GM21526 (cell line): ENCODE measurements at regions not wholly inside any gene's neighbourhood (a gene's known extent, or its start where the extent isn't known, plus 50 kb on each side); places are given as distances from the start of the nearest gene placed in this dataset.

Experiments used
- ATAC-seq: cut with Tn5 transposase; IDR thresholded peaks from one replicate; pipeline ENCODE4 v1.9.1; 2021; ENCODE audit warnings: moderate library complexity; ENCODE audit not compliant: unreplicated experiment, low FRiP score

- no peak for ATAC-seq
These were observed 306.0 kb upstream of the MARCKS start for GRCh38 chr6:113551168-113551567.

GRCh38 chr6:113556775-113557174 lies 300.4 kb upstream of the MARCKS start:
- no peak for ATAC-seq

- ATAC-seq = no peak
These were observed 298.7 kb upstream of the MARCKS start for GRCh38 chr6:113558431-113558830.

- ATAC-seq = no peak
These were observed 298.2 kb upstream of the MARCKS start for GRCh38 chr6:113558966-113559365.

GRCh38 chr6:113560376-113560775 lies 296.8 kb upstream of the MARCKS start:
- no peak for ATAC-seq

GRCh38 chr6:113560908-113561307 lies 296.2 kb upstream of the MARCKS start:
- ATAC-seq = no peak

- ATAC-seq = no peak
These were observed 294.9 kb upstream of the MARCKS start for GRCh38 chr6:113562248-113562647.

GRCh38 chr6:113564371-113565171 lies 292.6 kb upstream of the MARCKS start:
- ATAC-seq = peak; percentile 75

- no peak for ATAC-seq
These were observed 291.8 kb upstream of the MARCKS start for GRCh38 chr6:113565306-113565705.

- ATAC-seq = no peak
These were observed 287.0 kb upstream of the MARCKS start for GRCh38 chr6:113570161-113570560.

GRCh38 chr6:113570641-113571040 lies 286.5 kb upstream of the MARCKS start:
- ATAC-seq = no peak

GRCh38 chr6:113574147-113574546 lies 283.0 kb upstream of the MARCKS start:
- no peak for ATAC-seq

- ATAC-seq = no peak
These were observed 280.8 kb upstream of the MARCKS start for GRCh38 chr6:113576310-113576709.

- ATAC-seq = no peak
These were observed 278.5 kb upstream of the MARCKS start for GRCh38 chr6:113578691-113579090.

- no peak for ATAC-seq
These were observed 272.4 kb upstream of the MARCKS start for GRCh38 chr6:113584767-113585166.

GRCh38 chr6:113585246-113585645 lies 271.9 kb upstream of the MARCKS start:
- ATAC-seq = no peak

GRCh38 chr6:113586413-113587077 lies 270.6 kb upstream of the MARCKS start:
- ATAC-seq = no peak

- no peak for ATAC-seq
These were observed 270.0 kb upstream of the MARCKS start for GRCh38 chr6:113587078-113587699.

GRCh38 chr6:113588646-113589045 lies 268.5 kb upstream of the MARCKS start:
- no peak for ATAC-seq

- ATAC-seq = no peak
These were observed 265.0 kb upstream of the MARCKS start for GRCh38 chr6:113591896-113592827.

GRCh38 chr6:113594726-113595125 lies 262.4 kb upstream of the MARCKS start:
- no peak for ATAC-seq
